ENCODE measurements at regions not wholly inside any gene's neighbourhood (a gene's known extent, or its start where the extent isn't known, plus 50 kb on each side); places are given as distances from the start of the nearest gene placed in this dataset.
"Not testable (repeated sequence)": the region's sequence is repeated elsewhere in the genome, so short reads cannot be mapped to it uniquely, and the experiment has no call there.

GRCh38 chr21:36268264-36268663, 51.7 kb upstream of the MORC3 start:
- not testable (repeated sequence) for H2BK120ac ChIP-seq (ENCODE audit: low read depth, low read length, poor library complexity, severe bottlenecking); H3K14ac ChIP-seq (ENCODE audit: insufficient read depth, low read length); H3K18ac ChIP-seq (ENCODE audit: insufficient read length, low read depth, low read length); H3K27ac ChIP-seq (ENCODE audit: insufficient read length, low read depth, low read length); H3K4me2 ChIP-seq (ENCODE audit: insufficient read depth, insufficient read length, low read length); H3K9me3 ChIP-seq (ENCODE audit: control insufficient read depth, low read depth, low read length); H3T11ph ChIP-seq (ENCODE audit: low read length); H3K23me2 ChIP-seq (ENCODE audit: insufficient read length, low read depth, low read length, poor library complexity, severe bottlenecking); H3K56ac ChIP-seq (ENCODE audit: insufficient read length, low read depth, low read length); H4K8ac ChIP-seq (replicated peaks; ENCODE audit: insufficient read length, low read depth, low read length); H3K4ac ChIP-seq (ENCODE audit: low read depth, low read length); H3K27me3 Mint-ChIP-seq (ENCODE audit: low read depth); H3K79me1 ChIP-seq (ENCODE audit: insufficient read depth, low read depth, low read length, poor library complexity, severe bottlenecking); DNase-seq; H3K79me2 ChIP-seq (ENCODE audit: insufficient read depth, low read length); H2BK15ac ChIP-seq (ENCODE audit: low read depth, low read length); H3K36me3 Mint-ChIP-seq (ENCODE audit: insufficient read depth in 1 of 3, low read depth in 3 of 3); H3K23ac ChIP-seq (ENCODE audit: insufficient read length, low read depth, low read length); H3K4me1 ChIP-seq (ENCODE audit: insufficient read depth, low read length); H3K27me3 ChIP-seq (ENCODE audit: insufficient read depth, low read length); H2AFZ ChIP-seq (ENCODE audit: low read length); H3K27ac Mint-ChIP-seq; H2BK20ac ChIP-seq (ENCODE audit: low read depth, low read length, poor library complexity, severe bottlenecking); H3K4me1 Mint-ChIP-seq; H4K5ac ChIP-seq (ENCODE audit: insufficient read length, low read depth, low read length); H3K9ac ChIP-seq (ENCODE audit: extremely low read depth, insufficient read length, low read length); H4K20me1 ChIP-seq (ENCODE audit: control insufficient read depth, insufficient read depth, insufficient read length); H2BK12ac ChIP-seq (ENCODE audit: insufficient read length, low read depth, low read length); H3K4me3 Mint-ChIP-seq; H4K91ac ChIP-seq (ENCODE audit: insufficient read length, low read depth, low read length); H2BK5ac ChIP-seq (ENCODE audit: insufficient read length, low read length); H2AK5ac ChIP-seq (ENCODE audit: insufficient read length, low read length); H3K9me3 Mint-ChIP-seq
- no CpG with 5 or more reads among the region's 4 CpGs for WGBS (ENCODE audit: extremely low coverage, insufficient read length, low lambda C conversion rate)
